ENCODE measurements at regions not wholly inside any gene's neighbourhood (a gene's known extent, or its start where the extent isn't known, plus 50 kb on each side); places are given as distances from the start of the nearest gene placed in this dataset.
"Not testable (repeated sequence)": the region's sequence is repeated elsewhere in the genome, so short reads cannot be mapped to it uniquely, and the experiment has no call there.

GRCh38 chr1:55309053-55309452, 93.9 kb upstream of the USP24 start:
- DNase-seq = no peak

GRCh38 chr1:55305735-55306134, 90.6 kb upstream of the USP24 start:
- no peak for DNase-seq

- peak in 1 of 2 experiments; percentile 88 for DNase-seq
Measured at GRCh38 chr1:55304229-55304740, 89.1 kb upstream of the USP24 start.

- DNase-seq = no peak
Measured at GRCh38 chr1:55302972-55303371, 87.8 kb upstream of the USP24 start.

- peak in 1 of 2 experiments; percentile 41 for DNase-seq
Measured at GRCh38 chr1:55301912-55302311, 86.7 kb upstream of the USP24 start.

GRCh38 chr1:55300975-55301374, 85.8 kb upstream of the USP24 start:
- no peak for DNase-seq

GRCh38 chr1:55298167-55298894, 83.2 kb upstream of the USP24 start:
- DNase-seq = no peak

GRCh38 chr1:55296247-55296646, 81.1 kb upstream of the USP24 start:
- not testable (repeated sequence) for DNase-seq

GRCh38 chr1:55289614-55290013, 74.5 kb upstream of the USP24 start:
- no peak for DNase-seq

- DNase-seq = no peak
Measured at GRCh38 chr1:55289042-55289441, 73.9 kb upstream of the USP24 start.

GRCh38 chr1:55288245-55288644, 73.1 kb upstream of the USP24 start:
- no peak for DNase-seq

- DNase-seq = no peak
Measured at GRCh38 chr1:55287723-55288122, 72.6 kb upstream of the USP24 start.

GRCh38 chr1:55286856-55287602, 71.9 kb upstream of the USP24 start:
- no peak for DNase-seq

- DNase-seq = peak in 1 of 2 experiments; percentile 42
Measured at GRCh38 chr1:55285834-55286233, 70.7 kb upstream of the USP24 start.

GRCh38 chr1:55284856-55285255, 69.7 kb upstream of the USP24 start:
- DNase-seq = peak; percentile 72 to 80

- DNase-seq = no peak
Measured at GRCh38 chr1:55282058-55282457, 66.9 kb upstream of the USP24 start.

GRCh38 chr1:55280731-55281130, 65.6 kb upstream of the USP24 start:
- no peak for DNase-seq

GRCh38 chr1:55279627-55280026, 64.5 kb upstream of the USP24 start:
- no peak for DNase-seq

- no peak for DNase-seq
Measured at GRCh38 chr1:55278378-55278777, 63.2 kb upstream of the USP24 start.

- peak; percentile 60 to 89 for DNase-seq
Measured at GRCh38 chr1:55277377-55278130, 62.4 kb upstream of the USP24 start.

- DNase-seq = peak in 1 of 2 experiments; percentile 21
Measured at GRCh38 chr1:55276671-55277376, 61.7 kb upstream of the USP24 start.

- DNase-seq = no peak
Measured at GRCh38 chr1:55275941-55276341, 60.8 kb upstream of the USP24 start.
